ENCODE measurements at regions not wholly inside any gene's neighbourhood (a gene's known extent, or its start where the extent isn't known, plus 50 kb on each side); places are given as distances from the start of the nearest gene placed in this dataset.
"Not testable (repeated sequence)": the region's sequence is repeated elsewhere in the genome, so short reads cannot be mapped to it uniquely, and the experiment has no call there.

DNA sequence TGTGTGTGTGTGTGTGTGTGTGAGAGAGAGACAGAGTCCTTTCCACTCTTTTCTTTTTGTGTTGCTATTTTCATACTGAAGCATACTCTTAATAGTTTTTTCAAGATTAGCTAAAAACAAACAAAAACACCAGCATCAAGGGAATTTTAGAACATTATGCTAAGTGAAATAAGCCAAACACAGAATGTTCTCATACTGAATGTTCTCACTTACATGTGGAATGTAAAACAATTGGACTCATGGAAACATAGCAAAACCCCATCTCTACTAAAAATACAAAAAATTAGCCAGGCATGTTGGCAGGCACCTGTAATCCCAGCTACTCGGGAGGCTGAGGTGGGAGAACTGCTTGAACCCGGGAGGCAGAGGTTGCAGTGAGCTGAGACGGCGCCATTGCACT, 193.4 kb downstream of the XPNPEP1 start:
- DNase-seq: not testable (repeated sequence)

DNA sequence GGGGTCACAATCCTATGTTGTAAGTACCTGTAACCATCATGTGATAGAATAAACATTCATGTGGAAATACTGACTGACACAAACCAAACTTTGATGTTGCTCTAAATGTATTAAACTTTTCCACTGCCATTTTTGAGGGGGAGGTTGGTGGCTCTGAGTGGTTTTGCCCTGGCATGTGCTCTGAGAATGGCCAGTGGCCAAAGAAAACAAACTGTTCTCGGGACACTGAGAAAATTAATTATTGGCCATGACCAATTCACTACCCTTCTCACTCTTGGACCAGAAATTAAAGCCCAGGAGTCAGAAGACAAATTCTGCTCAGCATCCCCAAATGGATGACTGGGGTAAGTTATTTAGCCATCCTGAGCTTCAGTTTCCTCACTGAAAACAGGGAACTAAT, 195.9 kb downstream of the XPNPEP1 start:
- peak; percentile 9 for DNase-seq

DNA sequence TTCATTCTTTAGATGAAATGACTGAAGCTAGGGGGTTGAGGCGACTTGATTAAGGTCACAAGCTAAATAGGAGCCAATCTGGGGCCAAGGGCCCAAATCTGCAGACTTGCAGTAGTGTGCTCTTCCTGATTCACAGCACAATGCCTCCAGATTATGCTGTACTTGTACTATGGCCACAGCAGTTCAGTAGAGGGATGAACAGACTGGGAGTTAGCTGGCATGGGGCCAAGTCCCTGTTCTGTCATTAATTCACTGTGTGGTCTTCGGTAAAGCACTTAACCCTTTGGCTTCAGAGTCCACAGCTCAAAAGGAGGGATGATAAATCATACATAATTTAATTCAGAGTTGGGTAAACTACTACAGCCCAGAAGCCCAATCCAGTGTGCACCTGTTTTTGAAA, 196.8 kb downstream of the XPNPEP1 start:
- peak; percentile 3 for DNase-seq

DNA sequence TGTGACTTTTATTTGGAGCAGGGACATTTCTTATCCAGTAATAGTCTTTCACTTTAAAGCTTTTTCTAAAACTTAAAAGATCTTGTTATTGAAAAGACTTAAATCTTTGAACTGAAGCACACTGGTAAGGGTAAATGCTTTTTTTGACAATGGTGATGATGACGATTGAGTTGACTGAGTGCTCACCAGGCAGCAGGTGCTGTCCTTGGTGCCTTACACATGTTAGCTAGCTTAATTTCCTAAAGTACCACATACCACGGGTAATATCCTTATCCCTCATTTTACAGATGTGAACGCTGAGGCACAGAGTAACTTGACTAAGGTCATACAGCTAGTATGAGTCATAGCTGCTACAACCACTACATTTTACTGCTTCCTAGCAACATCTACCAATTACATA, 200.0 kb downstream of the XPNPEP1 start:
- DNase-seq: no peak

DNA sequence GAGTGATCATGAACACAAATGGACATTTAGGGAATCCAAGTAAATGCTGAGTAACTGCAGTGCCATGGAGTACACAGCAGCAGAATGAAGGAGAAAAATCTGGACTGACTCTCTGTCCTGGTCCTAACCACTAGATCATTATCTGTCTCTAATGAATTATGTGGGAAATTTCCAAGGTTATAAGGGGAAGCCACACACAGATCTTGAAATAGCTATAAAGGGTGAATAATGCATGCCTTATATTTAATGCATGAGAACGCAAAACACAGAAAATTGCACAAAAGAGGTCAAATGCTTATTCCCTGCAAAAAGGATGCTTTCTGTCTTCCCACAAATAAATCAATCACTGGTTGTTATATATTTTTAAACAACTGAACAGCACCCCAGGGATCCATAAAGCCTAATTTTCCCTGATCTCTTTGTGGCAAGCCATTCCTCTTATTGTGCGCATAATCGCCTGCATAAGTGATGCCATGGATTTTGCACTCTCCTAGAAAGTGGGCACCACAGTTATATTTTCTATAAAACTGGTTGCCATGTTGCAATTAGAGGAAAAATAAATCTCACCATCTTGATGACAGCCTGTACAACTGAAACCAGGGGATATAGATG, 201.8 kb downstream of the XPNPEP1 start:
- DNase-seq: no peak

DNA sequence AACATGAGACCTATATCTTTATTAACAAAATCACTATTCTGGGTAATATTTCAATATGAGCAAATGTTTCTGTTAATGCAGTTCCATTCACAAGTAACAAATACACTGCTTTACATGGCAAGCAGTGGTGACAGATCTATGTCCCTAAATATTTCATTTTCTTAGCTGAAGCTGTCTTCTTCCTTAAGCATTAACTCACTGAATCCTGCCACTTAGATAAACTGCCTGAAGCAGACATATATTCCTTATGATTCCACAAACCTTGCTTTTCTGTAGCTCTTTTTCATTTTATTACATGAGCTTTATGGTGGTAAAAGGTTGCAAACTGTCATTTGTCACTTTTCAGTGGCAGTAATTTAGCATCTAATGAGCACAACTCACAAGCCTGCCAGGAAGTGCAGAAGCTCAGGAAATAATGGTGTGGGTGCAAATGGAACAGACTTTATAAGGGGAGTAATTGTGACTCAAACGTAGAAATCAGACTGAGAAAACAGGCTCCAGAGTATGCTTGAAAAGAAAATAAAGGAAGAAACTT, 217.2 kb downstream of the XPNPEP1 start:
- no peak for DNase-seq

DNA sequence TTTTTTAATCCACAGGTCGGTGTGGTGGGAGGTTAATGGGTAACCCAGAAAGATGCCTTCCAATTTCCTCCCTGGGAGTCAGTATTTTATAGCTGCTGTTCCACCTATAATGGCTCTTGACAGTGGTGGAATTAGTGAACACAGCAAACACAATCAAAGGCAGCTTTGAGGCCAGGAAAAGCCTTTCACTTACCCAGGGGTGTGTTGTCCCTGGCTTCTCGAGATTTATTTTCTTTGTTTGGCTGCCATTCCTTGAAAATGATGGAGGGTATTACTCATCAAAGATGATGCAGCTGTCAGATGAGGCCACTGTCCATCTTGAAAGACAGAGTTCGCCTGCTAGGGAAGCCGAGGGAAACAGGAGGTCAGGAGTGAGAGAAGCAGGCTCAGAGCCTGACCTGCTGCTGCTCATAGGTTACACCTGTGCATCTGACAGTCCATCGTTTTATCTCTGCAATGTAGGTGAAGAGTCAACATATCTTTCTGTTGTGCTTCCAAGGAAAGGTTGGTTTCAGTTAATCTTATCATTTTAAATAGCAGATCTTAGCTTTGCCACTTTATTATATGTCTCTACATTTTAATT, 221.6 kb downstream of the XPNPEP1 start:
- no peak for DNase-seq

DNA sequence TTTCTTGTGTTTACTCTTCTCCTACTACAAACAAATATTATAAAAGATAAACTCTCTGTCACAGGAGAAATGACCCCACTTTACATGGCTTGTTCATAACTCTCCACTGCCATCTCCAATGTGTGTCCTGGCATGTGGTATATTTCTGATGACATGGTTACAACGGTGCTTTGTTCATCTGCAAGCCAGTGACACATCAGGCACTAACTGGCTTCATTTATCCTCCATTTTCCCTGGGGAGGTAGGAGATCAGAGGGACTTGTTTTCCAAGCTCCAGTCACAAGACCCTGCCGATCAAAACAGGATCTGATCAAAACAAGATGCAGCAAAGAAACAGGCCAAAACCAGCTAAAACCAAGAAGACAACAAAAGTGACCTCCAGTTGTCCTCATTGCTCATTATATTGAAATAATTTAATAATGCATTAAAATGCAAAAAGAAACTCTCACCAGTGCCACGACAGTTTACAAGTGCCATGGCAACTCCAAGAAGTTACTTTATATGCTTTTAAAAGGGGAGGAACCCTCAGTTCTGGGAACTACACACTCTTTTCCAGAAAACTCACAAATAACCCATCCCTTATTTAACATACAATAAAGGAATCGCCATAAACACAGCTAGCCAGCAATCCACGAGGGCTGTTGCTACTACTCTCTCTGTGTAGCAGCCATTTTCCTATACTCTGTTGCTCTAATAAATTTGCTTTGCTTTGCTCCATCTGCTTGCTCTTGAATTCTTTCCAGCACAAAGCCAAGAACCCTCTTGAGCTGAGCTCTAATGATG, 224.2 kb downstream of the XPNPEP1 start:
- no peak for DNase-seq

DNA sequence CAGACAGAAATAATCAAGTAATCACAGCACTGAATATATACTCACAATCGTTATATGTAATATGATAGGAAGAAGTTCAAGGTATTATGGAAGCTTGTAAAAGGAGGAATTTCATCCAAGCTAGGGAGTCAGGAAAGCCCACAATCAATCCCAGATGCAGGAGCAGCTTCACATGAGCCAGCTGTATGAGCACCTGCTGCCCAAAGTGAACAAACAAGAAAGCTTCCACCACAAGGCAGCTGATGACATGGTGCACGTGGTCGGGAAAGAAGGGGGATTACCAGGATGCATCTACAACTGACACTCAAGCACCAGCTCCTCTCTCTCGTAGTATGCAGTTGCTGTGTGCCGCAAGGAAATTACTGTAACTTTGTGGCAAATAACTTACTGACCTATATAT, 225.2 kb downstream of the XPNPEP1 start:
- no peak for DNase-seq

DNA sequence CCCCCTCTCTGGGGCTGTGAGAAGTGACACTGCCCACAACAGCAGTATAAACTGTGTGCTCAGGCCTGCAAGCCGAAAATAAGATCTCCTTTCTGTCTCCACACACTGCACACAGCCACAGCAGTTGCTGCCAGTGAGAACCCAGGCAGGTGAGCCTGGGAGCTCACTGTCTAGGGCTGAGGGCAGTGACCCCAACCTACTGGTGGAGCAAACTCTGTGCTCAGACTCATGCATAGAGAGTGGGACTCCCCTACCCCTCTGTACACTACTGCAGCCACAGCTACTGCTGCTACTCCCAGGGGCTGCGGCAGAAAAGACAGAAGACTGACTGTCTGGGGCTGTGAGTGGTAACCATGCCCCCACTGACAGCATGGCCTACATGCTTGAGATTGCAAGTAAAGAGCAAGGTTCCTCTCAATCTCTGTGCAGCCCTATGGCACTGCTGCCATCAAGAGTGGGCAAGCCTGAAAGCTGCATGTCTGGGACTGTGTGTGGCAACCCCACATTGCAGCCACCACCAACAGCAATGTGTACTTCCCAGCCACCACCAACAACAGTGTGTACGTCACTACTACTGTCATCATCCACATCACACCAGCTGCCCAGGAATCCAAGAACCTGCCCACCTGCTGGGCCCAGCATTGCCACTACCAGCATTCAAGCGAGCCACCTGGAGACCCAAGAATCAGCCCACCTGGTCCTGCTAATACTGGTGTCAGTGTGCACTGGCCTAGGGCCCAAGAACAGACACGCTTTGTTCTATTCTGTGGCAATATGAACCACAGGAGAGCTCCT, 226.1 kb downstream of the XPNPEP1 start:
- DNase-seq: no peak

DNA sequence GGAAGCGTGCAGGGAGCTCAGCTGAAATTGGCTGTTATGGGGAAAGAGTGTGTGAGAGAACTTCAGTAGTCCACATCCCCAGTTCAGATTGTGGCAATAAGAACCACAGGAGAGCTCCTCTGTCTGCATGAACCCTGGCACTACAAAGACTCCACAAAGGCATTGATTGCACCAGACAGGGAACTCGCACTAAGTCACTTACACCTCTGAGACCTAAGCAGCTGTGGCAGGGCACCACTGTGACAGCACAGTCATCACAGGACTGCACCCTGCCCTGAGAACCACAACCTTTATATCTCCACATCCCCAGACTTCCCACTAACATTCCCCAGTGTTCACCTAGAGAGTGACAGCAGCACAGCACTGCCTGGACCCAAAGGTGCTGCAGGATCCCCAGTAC, 226.8 kb downstream of the XPNPEP1 start:
- no peak for DNase-seq

DNA sequence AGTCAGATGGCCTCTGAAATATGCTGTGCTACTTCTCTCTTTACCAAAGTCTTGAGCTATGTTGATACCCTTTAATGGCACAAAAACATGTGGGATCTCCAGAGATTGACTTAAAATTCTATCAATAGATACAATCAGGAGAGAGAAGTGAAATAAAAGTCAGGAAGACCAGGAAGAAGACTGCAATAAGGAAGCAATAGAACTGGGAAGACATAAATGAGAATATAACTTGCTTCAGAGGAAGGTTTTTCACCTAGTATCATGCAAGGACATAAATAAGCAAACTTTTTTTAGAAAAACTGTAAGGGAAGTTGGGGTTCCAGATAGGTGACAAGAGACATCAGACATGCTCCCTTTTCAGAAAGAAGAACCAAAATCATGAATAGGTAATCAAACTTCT, 227.3 kb downstream of the XPNPEP1 start:
- DNase-seq: no peak

DNA sequence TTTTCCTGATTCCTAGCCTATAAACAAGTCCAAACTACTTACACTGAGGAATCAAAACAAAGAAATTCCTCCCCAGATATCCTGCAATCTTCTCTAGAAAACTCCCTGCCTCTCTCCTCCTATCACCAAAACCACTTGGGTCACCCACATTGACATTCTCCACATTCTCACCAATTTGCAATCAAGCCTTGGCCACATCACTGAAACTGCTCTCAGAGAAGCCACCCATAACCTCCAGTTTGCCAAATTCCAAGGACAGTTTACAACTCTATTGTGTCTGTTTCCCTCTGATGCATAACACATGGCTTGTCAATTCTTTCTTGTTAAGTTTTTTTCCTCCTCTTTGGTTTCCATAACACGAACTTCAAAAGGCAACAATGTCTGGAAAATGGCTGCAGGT, 233.5 kb downstream of the XPNPEP1 start:
- no peak for DNase-seq

DNA sequence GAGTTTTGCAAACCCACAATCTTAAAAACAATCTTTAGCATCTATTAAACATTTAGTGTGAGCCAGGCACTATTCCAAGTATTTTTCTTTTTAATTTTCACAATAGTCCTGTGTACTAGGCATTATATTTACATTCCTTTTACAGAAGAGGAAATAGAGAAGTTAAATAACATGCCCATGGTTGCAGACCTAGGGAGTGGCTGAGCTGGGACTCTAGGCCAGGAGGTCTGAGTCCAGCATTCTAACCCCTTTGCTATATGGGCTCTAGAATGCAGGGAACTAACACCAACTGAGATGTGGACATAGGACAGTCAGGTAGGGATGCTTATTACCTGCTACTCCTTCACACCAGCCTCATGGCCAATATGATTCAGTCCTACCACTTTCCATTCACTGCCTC, 243.8 kb downstream of the XPNPEP1 start:
- no peak for DNase-seq

DNA sequence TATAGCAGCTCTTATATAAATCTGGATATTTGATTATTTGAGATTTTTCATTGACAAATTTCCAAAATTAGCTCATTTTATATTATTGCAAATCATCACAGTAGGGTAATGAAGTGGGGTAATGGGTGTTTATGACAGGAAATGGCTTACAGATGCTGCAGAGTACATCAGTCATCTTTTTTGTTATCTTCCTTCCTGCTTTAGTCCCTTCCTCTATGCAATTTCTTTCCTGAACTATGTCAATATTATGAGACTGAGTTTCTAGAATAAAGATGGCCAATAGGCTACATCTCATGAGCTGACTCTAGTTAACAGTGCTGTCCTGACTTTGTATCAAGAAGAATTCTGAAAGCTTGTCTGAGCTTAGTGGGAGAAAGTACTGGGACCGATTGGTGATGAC, 244.5 kb downstream of the XPNPEP1 start:
- no peak for DNase-seq

DNA sequence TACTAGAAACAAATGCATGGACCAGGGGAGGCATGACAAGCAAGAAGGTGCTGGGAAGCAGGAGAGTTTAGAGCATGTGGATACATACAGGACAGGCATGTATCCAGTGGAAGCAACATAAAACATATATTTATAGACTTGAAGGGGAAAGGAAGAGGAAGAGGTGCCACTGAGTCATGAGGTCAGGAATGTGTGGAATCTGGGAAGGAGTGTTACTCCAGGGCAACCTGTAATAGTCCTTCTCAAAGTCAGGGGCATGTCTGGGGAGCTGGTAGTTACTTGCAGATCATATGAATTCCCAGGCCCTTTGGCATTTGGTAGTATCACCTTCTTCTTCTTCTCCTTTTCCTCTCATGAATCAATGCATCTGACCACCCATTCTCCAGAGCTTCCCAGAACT, 246.6 kb downstream of the XPNPEP1 start:
- DNase-seq: peak; percentile 71

DNA sequence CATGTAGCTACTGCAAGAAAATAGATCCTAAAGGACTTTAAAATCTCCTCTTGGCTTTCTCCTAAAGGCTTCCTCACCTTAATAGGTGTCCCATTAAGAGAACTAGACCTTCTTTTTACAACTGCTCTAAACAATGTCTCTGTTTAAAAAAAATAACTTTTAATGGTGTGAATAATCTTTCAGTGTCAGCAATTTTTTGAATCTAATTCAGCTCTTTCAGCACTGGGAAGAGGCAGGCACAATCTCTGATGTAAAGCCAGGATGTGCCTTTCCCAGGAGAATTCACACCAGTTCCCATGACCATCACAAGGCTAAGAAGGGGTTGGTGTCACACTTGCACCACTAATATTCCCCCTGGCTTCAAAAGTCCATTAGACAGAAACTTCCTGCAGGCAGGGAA, 254.6 kb downstream of the XPNPEP1 start:
- no peak for DNase-seq

DNA sequence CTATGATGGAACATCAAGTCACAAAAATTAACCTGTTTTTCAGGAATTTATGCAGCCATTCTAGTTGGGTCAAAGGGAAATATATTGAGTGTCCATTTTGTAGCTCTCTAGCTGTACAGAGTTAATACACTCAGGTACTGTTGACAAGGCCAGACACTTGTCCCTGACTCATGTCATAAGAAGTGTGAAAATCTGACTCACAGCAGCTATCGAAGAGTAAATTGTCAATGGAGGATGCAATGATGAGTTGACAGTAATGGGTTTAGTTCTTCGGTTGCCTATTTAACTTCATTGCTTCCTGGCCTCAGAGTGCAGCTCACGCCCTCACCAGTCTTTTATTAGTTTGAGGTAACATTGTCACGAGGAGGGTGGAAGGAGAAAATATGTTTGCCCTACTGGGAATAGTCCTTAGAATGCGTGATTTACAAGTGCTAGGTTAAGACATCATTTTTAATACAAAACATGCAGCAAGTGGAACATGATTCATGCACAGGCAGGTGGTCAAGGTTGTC, 255.1 kb downstream of the XPNPEP1 start:
- no peak for DNase-seq

DNA sequence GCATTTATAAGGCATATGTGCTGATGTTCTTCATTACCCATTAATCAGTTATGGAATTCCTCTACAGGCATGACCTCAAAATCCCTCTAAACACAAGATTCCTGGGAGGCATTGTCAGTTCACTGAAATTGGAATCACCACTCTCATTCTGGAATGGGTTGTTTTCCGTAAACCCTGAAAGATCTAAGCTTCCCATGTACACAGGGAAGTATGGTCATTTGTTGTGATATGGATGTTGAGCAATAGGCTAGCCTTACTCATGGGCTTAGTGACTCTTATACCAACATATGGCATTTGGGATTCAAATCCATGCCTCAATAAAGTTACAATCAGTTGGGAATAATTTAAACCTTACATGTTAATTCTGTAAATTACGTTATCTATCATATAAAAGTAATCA, 258.0 kb downstream of the XPNPEP1 start:
- no peak for DNase-seq

DNA sequence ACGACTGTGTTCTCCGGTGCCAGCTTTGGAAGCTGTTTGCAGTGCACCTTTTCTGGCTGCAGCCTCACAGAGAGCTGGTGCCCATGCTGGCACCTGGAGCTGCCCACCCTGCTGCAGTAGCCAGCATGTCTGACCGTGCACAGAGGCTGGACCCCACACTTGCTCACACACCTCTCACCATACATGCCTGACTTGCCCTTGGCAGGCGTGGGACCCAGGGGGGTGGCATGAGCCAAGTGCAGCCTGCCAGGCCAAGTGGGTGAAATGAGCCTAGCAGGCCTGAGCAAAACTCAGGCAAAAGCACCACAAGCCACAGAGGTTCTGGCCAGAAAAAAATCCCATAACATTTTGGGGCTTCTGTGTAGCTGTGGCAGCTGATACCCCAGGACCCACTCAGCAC, 258.8 kb downstream of the XPNPEP1 start:
- DNase-seq: no peak

DNA sequence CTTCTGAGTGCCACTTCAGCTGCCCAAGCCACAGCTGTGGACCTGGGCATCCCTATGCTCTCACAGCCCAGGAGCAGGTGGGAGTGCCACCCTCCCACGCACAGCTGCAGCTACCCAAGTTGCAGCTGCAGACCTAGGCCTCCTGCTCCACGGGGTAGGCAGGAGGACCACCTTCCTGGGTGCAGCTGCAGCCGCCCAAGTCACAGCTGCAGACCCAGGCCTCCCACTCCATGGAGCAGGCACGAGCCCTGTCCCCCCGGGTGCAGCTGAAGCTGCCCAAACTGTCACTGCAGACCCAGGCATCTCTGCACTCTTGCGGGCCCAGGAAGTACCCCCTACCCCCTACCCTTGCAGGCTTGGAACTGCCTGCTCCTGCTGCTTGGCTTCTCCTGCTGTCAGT, 260.2 kb downstream of the XPNPEP1 start:
- DNase-seq: no peak

DNA sequence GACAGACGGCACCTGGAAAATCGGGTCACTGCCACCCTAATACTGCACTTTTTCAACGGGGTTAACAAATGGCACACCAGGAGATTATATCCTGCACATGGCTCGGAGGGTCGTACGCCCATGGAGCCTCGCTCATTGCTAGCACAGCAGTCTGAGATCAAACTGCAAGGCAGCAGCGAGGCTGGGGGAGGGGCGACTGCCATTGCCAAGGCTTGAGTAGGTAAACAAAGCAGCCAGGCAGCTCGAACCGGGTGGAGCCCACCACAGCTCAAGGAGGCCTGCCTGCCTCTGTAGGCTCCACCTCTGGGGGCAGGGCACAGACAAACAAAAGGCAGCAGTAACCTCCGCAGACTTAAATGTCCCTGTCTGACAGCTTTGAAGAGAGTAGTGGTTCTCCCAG, 270.7 kb downstream of the XPNPEP1 start:
- DNase-seq: not testable (repeated sequence)

DNA sequence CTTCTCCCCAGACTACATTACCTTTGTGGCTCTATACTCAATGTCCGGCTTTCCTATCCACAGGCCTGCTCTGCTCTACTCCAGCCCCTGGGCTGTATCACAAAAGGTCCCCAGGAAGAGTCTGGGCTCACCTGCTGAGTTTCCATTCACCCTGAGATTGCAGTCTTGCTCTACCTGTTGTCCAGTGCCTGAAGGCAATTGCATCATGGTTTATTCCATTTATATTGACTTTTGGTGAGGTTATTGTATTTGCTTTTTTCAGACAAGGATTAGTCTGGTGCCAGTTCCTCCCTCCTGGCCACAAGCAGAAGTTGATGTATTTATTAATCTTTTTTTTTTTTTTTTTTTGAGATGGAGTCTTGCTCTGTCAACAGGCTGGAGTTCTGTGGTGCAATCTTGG, 273.1 kb downstream of the XPNPEP1 start:
- no peak for DNase-seq
